Stimulated activated CD8-positive, alpha-beta memory T cell treated with anti-CD3 and anti-CD28 coated beads, Interleukin-2, amount 100 ng/mL, for 1 hour (primary cell): ENCODE measurements at regions not wholly inside any gene's neighbourhood (a gene's known extent, or its start where the extent isn't known, plus 50 kb on each side); places are given as distances from the start of the nearest gene placed in this dataset.
"Not testable (repeated sequence)": the region's sequence is repeated elsewhere in the genome, so short reads cannot be mapped to it uniquely, and the experiment has no call there.

Experiments
- DNase-seq, 2 donors: peaks; one replicate each; pipeline ENCODE4 v3.0.0-alpha.2; 2020; ENCODE audit warnings: low read depth in 2 of 2

DNA sequence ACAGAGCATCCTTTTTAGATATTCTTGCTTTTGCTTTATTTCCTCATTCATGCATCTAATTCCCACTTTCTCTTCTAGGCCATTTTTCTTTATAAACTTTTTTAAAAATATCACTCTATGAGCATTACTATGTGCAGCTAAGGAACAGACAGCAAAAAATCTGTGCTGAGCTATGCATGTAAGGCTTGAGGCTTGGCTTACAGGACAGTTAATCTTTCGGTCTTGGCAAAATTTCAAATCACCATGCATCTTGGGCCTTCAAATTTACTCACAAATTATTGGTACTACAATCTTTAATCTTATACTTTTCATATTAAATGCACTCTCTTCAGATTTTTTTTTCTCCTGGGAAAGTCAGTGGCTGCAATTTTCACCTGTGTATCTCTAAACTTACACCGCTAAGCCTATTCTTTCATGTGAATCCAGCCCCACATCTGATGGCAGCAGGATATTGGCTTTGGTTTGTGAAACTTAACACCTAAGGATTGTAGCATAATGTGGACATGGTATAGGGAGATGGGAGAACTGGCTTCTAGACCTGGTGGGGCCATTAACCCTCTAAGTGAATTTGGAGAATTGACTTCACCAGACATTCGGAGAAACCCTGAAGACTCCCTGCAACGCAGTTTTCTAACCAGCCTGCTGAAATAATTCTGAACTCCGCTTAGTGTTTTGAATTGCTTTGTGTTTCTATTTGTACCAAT lies 278.3 kb downstream of the SPRY1 start:
- DNase-seq = no peak

DNA sequence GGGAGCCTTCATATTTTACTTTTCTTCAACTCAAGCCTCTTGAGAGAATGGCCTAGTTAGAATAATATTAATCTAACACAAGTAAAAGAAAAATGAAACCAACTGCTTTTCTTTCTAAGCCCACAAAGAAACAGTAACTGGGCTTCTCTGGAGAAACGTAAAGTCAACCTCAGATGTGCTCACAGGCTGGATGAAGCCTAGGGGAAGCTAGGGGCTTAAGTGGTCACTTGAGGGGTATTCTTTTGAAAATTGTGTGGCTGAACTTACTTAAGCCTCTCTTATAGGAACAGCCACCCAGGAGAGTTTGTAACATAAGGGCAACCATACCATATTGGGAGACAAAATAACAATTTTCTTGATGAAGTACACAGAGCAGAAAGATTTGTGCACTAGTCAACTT lies 279.0 kb downstream of the SPRY1 start:
- DNase-seq = no peak

DNA sequence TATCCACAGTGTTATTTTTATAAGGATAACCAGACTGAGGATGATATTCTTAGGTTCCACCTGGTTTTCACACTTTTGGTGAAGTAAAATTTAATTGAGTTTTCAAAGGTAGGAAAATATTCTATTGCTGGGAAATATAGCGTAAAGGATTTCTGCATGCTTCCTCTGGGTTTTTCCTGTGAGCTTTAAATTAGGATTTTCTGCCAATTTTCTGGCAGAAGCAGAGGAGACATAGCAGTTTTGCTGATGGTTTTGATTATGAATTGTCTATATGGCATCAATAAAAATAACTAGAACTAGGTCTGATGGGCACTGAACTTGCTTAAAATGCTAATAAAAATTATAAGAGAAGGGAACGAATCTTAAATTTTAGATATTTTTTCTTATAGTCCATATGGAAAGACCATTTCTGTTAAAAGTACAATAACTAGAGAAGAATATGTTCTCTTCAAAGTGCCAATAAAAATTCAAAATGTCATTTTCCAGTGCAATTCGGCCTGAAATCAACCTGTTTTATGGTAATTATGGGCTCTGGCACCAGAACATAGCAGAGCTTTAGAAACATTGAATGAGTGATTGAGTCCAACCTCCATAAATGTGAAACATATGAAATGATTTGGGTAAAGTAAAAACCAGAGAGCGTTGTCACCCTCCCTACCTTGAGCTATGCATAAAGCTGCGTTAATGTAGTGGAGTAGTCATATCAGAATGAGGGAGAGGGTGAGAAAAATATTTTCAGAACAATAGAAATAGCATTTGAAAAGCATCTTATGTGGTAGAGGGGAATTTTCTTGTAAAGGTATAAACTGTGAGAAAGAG lies 279.7 kb downstream of the SPRY1 start:
- no peak for DNase-seq

GRCh38 chr4:123676890-123677229 lies 280.3 kb downstream of the SPRY1 start:
- no peak for DNase-seq

- no peak for DNase-seq
These were observed 286.3 kb downstream of the SPRY1 start for GRCh38 chr4:123682931-123683330.

DNA sequence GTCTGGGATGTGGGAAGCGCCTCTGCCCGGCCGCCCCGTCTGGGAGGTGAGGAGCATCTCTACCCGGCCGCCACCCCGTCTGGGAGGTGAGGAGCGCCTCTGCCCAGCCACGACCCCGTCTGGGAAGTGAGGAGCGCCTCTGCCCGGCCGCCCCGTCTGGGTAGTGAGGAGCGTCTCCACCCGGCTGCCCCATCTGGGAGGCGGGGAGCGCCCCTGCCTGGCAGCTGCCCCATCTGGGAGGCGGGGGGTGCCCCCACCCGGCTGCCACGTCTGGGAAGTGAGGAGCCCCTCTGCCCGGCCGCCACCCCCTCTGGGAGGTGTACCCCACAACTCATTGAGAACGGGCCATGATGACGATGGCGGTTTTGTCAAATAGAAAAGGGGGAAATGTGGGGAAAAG lies 288.3 kb downstream of the SPRY1 start:
- not testable (repeated sequence) for DNase-seq

- DNase-seq = not testable (repeated sequence)
These were observed 298.9 kb downstream of the SPRY1 start for GRCh38 chr4:123695531-123695930.

DNA sequence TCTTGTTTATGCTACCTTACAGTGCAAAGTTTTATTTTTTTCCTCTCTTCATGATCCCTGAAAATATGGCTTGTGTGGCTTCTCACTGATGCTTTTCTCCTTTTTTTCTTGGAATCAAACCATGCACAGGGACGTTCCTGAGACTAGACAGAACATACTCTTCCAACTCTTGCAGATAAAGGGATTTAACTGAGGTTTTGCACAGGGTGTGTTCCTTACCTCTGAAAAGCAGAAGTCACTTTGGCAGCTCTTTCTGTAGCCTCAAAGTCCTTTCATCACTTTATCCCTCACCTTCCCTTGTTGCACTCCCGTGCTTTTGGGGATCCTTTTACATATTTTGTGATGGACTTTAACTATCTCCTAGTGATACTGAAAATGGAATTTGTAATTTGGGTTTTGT lies 300.1 kb downstream of the SPRY1 start:
- DNase-seq = no peak

DNA sequence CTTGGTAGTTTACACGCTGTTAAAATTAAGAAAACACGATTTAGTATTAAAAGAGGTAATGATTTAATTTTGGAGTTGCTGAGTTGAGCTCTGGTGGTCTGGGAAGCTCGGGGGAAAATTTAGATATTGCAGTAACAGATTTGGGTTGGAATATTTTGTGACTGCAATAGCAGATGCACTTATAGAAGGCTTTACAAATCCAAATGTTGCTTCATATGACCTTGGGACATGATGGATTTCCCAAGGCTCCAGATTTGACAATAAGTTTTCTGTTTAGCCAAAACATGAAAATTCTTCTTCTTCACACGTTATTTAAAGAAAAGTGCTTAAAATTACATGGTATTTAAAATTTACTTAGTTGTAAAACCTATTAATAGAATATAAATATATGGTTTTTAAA lies 302.0 kb downstream of the SPRY1 start:
- no peak for DNase-seq

DNA sequence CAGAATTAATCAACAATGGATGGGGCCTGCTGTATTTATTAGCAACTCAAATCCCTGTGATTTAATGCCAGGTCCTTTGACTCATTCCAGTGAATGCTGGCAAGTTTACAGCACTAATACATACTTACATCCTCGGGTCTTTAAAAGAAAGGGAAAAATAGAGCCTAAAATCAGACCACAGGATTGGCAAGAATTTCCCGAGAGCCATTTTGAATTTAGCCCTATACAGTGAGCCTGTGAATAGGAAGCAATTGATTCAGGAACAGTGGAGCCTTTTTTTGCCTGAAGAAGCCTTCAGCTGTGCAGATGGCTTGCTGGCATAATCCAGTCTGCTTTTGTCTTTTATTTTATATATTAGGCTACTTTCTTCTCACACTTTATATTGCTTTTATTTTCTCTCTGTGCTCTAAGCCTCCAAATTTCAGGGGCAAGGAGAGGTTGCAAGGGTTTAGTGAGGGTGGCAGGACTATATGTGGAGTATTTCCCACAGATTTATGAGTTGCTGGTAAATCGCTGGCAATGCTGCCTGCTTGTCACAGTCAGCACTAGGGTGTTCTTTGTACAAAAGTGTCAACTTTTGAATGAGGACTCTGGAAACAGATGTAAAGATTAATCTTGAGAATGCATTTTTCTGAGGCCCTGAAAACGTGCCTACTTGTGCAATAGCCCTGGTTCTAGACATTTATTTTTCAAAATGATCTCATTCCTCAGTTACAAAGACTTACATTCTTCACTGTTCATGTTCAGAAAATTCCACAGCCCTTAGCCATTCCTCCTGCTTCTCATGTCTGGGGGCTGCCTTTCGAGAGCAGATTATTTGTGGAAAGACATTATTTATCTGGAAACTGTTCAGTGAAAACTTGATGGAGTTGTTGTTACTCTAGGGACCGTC lies 303.5 kb downstream of the SPRY1 start:
- DNase-seq = no peak

GRCh38 chr4:123701131-123701575 lies 304.6 kb downstream of the SPRY1 start:
- DNase-seq = no peak

GRCh38 chr4:123705419-123705818 lies 308.8 kb downstream of the SPRY1 start:
- DNase-seq = no peak

DNA sequence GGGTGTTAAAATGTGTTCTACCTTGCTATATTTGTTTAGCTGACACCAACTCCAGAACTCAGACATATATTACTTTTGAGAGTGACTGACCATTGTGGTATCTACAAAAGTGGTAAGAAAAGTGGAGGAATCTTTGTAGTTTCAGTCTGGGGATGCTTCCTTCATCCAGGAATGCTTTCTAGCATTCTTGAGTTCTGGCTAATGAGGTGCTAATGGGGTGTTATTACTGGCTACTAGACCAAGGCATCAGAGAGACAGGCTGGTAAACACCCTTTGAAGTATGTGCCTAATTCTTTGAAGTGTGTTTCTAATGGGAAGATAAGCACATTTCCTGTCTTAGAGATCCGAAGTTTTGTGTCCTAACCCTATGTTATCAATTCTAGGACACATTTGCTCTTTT lies 310.4 kb downstream of the SPRY1 start:
- DNase-seq = no peak

DNA sequence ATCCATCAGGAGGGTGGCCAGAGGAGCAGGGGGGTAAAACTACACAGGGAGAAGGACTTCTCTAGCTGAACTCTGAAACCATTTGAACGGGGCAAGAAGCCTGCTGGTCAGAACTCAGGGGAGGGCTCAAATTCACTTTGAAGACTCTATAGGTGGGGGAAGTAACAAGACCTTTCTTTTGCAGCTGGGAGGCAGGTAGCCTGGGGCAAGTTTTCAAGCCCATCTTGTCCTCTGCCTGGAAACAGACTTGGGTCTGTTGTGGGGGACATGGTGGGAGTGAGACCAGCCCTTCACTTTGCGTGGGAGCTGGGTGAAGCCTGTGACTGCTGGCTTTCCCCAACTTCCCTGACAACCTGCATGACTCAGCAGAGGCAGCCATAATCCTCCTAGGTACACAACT lies 312.3 kb downstream of the SPRY1 start:
- DNase-seq = no peak

GRCh38 chr4:123709336-123709735 lies 312.7 kb downstream of the SPRY1 start:
- no peak for DNase-seq

GRCh38 chr4:123731035-123731434 lies 334.4 kb downstream of the SPRY1 start:
- no peak for DNase-seq

- DNase-seq = no peak
These were observed 340.6 kb downstream of the SPRY1 start for GRCh38 chr4:123737156-123737555.

DNA sequence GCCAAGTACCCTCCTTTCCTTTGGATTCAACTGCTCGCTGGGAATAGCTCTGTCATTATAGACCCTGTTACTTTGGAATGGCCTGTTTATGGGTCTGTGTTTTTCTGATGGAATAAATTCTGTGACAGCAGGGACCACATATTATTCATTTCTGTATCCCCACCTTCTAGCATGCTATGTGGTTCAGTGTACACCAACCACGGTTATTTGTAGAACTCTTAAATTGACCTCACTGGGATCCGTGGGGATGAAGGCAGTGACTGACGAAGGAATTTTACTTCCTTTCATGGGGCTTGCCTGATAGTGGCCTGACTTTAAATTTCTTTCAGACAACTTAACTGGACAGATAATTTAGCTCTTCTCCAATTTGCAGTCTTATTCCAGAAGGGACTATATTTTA lies 343.2 kb downstream of the SPRY1 start:
- no peak for DNase-seq

DNA sequence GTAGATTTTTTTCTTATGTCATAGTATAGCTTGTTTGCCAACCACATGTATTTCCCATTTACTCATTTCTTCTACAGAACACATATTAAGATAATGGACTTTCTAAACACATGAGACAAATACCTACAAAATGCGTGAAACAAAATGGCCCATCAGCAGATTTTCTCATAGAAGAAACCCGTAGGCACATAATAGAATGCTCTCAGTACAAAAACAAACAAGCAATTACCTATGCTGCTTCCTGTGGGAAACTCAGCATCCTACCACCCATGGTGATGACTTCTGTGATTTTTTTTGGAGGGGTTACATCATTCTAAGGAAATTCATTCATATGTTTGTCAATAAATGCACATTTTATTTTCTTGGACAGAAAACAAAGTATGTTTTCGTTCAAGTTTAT lies 343.6 kb downstream of the SPRY1 start:
- no peak for DNase-seq

DNA sequence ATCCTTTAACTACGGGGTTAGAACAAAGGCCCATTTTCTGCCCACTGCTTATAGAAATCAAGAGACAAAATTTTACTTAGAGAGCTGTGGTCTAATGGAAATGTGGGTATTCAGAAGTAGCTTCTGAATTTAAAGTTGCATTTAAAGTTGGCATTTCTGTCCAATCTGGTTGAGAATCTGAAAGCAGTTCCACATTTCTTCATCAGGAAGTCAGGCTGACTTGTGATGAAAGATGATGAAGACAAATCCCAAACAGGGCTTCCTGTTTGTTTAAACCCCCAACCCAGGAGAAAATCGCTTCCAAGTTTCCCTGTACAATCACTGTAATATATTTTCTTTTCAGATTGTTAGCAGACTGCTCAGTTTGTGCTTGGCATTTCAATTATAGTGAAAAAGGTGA lies 345.3 kb downstream of the SPRY1 start:
- DNase-seq = no peak

DNA sequence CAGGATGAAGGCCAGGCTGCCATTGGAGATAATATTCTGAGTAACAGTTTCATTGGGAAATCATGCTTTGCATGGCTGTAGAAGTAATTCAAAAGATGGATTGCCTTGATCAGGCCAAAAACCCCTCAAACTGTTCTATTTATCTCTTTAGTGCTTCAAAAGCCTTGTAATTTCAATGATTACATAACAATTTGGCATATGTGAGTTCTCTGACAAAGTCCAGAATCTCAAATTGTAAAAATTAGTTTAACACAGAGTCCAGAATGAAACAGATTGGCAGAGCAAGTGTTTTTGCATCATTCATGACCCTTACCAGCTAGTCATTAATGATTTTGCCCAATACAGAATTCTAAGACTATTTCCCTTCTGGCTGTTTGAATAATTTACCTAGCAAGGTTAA lies 347.3 kb downstream of the SPRY1 start:
- no peak for DNase-seq

DNA sequence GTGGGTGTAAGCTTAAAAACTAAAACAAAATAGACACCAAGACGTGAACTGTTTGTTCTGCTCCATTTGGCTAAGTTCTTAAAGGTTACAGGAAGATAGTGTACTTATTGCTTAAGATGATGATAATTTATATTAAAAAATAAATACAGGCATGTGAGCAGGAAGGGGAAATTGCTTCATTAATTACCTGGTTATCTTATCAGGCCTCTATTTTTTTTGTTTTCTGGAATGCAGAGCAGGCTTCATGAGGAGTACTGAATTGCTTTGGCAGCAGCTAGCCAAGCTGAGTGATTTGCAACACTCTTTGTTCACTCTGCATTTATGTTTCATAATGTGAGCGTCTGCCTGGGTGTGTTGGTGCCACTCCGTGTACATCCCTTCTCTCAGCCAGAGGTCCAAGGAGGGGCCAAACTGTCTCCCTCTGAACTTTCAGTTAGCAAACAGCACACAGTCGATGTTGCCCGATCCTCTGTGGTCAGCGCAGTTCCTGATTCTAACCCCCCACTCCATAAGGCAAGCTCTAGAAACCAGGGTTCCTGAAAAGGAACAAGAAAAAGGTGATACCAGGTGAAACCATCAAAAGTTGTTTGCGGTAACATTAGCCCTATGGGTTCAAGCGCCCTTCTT lies 348.2 kb downstream of the SPRY1 start:
- no peak for DNase-seq
